ENCODE measurements at regions not wholly inside any gene's neighbourhood (a gene's known extent, or its start where the extent isn't known, plus 50 kb on each side); places are given as distances from the start of the nearest gene placed in this dataset.

DNA sequence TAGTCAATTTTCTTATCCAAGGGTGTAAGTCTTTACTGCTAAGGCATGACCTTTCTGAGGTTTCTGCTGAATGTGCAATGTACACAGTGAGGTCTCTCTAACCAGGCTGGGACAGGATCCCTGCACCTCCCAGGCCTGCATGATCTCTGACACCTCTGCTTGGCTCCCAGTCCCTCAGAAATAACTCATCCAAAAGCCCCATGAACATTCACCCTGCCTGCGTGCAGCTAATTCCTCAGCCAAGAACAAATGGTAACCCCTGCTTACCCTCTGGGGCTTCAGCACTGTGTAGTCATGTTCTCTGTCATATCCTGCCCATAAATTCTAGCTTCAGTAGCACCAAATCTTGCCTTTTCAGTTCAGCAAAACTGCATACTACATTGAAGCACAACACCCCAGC, 1146.3 kb upstream of the MIR17HG start:
- TF ChIP-seq ZNF274 (IDR thresholded peaks at IDR 0.05; ENCODE audit: low read depth, low read length) (no peak), YY1 (IDR thresholded peaks at IDR 0.05; ENCODE audit: insufficient read depth, insufficient read length) (no peak), SUZ12 (IDR thresholded peaks at IDR 0.05; ENCODE audit: extremely low read depth, insufficient read depth, insufficient read length) (no peak)
